GM19328 (cell line): ENCODE measurements at regions not wholly inside any gene's neighbourhood (a gene's known extent, or its start where the extent isn't known, plus 50 kb on each side); places are given as distances from the start of the nearest gene placed in this dataset.

Source experiments
- ATAC-seq: cut with Tn5 transposase; IDR thresholded peaks from one replicate; pipeline ENCODE4 v1.9.1; 2021; ENCODE audit warnings: mild to moderate bottlenecking, moderate library complexity; ENCODE audit not compliant: unreplicated experiment

DNA sequence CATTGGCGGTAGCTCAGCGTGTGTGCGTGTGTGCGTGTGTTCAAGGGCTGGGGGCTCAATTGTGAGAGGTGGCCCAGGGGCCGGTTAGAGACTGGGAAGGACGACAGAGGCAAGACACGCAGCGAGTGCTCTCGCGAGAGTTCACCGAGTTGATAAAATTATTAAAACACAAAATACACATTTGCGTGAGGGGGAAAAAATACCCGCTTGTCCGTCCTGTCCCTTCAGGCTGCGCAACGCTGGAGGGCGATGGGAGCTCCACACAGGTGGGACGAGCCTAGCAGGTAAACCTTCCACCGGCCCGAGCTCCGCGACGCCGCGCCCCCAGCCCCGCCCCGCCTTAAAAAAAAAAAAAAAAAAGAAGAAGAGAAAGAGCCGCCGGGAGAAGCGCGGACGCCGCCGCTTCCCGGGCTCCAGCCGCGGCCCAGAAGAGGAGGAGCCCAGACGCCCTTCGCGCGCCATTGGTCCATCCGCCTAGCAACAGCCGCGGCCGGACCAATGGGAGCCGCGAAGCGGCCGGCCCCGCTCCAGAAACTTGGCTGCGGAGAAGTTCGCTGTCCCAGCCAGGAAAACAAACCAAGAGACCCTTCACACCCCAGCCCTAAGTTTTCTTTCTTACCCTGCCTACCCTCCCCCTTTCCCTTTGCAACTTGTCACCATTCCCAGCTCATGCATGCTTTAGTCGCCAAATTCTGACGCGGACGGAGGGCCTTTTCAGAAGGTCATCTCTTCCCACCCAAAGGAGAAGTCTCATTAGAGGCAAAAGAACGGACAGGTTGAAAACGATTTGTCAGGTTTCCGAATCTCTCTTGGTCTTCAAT lies 169.9 kb upstream of the MAF start:
- peak; percentile 98 for ATAC-seq

DNA sequence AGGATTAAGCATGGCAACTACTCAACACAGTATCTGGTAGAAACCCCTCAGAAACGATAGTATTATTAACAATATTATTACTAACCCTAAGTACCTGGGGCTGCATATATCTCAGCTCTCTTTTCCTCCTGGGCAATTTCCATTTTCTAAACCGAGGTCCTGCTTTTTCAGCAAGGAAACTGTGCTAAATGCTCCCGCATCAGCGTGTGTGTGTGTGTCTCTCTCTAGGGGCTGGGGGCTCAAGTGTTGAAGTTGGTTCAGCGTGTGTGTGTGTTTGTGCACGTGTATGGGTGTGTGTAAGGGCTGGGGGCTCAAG lies 169.3 kb upstream of the MAF start:
- no peak for ATAC-seq

DNA sequence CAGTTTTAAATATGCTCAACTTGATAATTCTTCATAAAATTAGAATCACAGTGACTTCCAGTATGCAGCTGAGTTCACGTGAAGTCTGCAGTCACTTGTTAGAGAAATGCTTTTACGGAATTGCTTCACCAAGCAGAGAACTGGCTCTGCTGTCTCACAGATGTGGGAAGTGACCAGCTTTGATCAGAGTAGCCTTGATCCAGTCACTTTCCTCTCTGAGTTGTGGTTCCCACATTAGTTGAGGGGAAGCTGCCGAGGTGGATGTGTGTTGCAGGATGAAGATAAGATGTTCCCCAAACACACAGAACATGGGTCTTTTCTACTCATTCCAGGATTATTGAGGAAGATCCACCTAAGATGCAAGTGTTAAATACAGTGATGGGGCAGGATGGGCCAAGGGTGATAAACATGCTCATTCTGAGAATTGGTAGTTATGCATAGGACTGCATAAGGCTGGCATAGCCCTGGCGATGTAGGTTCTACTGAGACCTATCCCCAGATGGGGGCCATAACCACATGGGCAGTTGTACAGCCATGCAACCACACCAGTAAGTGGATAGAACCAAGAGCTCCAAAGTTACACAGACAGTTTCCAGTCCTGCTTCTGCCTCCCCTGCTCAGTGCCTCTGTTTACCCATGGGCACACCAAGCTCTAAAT lies 168.9 kb upstream of the MAF start:
- ATAC-seq, result no peak

DNA sequence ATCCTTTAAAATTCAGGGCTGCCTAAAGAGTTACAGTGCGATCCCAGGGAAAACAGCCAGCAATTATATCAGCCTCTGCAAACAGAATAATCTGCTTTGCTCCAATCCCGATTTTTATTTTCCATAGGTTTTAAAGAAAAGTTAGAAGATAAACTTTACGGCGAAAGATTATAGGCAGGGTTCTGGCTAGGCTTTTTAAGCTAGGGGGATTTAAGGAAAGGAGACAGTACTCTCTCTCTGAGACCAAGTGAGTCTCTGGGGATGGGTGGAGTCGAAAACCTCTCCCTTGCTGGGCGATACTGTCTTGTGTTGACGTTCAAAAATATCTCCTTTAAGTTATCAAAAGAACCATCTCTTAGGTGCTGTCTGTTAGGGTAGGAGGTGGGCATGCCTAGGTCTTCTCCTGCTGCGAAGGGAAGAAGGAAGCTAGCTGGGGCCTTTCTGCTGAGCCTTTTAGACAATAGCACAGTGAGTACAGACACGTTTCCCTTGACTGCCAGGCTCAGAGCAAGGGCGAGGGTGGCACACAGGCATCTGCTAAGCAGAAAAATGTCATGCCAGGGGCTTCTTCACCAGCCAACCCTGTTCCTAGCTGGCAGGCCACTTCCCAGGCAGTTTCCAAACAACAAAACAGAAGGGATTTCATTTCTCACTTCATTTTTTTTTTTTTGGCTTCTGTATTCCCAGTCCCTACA lies 167.9 kb upstream of the MAF start:
- ATAC-seq, result no peak

DNA sequence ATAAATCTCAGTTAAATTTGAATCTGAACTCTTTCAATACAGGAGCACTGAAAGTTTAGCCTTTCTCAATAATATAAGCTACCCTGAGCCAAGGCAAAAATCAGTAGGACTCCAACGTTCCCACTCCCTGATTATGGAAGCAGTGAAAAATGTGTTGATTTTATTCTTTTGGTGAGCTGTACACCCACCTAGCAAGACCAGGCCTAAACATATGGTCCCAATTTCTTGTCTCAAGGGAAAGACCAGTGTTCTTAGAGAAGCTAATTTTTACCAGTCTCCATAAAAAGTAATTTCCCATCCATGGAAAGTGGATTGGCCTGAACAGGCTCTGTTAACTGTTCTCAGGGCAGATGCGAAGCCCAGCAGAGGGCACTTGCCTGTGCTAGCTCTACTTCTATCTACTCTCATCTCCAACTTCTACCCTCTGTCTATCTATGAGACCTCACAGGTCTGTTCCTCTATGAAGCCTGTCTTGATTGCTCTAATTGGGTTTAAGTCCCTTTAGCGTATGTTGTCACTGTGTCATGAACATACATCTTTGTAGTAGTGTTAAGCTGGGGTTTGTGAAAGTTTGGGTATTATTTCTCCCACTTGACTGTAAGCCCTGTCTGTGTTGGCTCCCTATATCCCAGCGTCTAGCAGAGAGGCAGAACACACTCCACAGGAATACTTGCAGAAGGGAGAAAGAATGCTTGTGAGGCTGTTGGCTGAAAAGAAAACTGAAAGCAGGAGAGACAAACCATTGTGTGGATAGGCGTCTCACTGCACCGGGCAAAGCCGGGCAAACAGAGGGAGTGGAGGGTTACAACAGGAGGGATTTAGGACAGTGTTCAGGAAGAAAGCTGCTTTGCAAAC lies 167.1 kb upstream of the MAF start:
- no peak for ATAC-seq

DNA sequence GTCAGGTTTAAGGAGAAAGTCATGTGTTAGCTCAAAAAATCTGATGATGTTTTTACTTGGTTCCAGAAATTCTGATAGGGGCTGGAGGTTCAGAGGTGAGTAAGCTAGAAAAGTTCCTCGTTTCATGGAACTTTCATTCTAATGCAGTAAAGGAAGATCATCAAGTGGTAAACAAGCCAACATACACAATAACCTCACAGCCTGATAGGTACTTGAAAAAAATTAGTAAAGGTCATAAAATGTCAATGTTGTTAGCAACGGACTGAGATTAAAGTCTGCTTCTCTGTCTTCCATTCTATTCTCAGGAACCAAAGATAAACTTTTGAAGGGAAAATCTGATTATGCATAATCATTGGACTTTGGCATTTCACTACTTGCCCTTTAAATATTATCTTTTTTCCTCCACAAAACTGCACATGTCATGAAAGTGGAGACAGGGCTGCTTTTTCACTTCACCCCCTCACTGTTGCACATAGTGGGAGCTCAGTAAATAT lies 165.4 kb upstream of the MAF start:
- no peak for ATAC-seq

DNA sequence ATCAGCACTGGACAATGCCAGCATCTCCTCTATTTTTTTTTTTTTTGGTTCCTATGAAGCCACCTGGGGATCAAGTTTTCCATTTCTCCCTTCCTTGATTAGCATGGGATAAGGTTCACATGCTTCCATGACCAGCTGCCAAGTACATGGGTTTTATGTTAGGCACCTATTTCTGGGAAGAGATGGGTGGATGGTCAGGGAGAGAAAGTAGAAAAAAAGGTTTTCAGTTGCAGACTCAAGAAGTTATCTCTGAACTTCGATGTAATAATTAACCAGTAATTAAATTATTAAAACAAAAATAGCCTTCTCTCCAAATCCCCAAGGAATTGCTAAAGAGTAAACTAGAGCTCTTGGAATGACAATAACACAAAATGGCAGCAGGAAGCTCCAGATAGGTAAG lies 164.9 kb upstream of the MAF start:
- no peak for ATAC-seq

DNA sequence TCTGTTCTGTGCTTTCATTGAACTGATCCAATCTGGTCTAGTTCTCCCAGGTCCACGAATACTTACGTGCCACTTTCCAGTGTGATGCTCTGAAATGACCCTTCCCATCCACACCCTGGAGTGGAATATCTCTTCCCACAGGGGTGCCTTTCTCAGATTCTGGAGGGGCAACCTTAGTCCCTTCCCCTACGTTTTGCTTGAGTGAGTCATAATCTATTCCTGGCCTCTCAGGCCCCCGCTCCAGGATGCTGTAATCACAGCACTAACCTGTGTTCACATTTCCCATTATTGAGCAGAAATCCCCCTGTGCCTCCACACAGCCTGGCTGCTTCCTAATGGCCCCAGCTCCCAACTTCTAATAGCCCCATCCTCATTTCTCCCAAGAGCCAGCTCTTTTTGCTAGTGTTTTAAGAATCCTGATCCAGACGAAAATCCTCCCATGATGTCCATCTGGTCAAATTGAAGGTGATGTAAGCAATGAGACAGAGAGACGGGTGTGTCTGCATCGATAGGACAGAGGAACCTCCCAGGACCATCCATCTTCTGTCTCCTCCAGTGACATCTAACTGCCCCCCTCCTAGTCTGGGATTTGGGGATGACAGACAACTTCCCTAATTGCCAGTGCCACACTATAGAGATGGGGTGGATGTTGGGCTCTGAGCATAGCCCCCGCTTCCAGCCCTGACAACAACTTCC lies 164.0 kb upstream of the MAF start:
- ATAC-seq, result no peak

DNA sequence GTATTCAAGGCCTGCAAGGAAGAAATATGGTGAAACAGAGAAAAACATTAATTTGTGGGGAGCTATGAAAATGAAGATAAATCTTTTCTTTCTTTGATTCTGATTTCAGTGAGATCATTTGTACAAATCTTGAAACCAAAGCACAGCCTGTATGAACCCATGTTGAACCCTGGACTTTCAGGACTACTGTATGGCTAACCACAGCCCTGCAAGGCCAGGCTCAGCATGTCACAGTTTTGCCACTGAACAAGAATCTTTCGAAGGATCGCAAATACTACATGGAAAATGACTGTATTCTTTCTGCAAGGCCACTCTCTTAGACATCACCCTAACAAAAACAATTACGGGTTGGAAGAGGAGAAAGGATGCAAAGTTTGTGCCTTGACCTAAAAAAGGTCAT lies 161.7 kb upstream of the MAF start:
- ATAC-seq, result no peak

DNA sequence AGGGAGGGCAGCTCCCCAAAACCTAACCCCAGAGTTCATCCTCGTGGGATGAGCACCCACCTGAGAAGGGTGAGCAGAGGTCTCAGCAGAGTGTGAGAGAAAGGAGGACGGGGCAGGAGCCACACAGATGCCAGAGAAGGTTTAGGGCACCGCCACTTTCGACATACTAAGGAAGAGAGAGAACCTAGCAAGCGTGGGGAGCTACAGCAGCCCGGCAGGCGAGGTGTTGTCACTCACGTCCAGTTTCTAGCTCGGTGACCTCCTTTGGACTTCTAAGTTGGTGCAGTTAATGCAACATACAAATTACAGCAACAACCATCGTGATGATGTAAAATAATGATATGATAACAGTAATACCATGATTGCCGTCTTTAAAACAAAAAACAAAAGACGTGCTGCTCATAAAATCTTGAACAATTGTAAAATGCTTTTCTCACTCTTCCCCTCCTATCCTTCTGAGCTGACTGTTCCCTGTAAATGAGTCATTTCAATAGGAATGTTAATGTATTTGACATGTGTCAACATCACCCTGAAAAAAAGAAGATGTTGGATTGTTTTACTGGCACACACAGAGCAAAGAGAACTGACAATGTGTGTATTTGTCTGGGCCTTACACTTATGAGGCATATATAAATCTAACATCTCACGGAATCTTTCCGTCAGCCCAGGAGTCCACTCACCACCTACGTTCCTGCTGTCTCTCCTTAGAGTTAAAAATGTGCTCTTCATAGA lies 158.2 kb upstream of the MAF start:
- ATAC-seq, result no peak

DNA sequence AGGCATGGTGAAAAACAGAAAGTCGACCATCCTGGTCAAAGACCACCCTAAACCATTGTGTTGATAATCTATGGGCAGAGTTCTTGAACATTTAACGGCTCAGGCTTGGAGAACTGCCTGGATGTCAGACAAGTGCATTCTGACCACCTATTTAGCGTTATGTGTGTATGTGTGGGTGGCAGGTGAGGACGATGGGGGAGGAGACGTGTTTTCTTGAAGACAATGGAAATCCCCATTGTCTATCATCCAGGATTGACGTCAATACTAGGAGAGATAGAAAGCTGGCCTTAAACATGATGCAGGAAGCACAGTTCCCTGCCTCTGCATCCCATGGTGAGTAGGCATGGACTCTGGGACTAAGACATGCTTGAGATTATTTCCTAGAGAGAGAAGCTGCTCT lies 157.4 kb upstream of the MAF start:
- no peak for ATAC-seq

DNA sequence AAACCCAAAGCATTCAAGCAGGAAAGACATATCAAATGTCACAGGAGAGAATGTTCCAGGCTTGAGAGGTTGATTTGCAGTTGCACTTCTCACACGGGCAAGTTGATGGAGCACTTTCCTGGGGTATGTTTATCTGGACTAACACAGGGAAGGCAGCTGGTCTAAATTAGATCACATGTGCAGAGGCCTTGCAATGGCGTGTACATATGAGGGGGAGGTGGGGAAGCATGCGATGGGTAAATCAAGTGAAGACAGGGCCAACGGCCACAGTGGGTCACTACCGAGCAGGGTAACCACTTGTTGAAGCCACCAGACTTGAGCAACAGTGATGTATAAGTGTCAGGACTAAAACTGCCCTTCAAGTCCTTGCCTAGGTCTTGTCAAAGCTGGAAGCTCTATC lies 156.6 kb upstream of the MAF start:
- no peak for ATAC-seq

DNA sequence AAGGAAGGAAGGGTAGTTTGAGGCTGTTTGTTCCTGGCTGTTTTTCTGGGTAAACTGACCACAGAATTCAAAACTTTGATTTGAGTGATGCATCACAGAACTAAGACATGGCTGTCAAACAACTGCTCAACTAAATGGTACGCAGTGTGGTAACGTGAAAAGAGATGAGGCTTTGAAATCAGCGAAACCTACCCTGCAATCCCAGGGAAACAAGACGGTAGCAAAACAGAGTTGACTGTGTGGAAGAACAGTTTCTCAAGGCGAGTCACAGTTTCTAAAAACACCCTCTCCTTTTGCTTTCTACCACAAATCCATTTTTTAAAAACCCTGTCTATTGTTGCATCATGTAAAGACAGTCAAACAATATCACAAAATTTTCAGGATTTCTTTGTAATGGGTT lies 156.0 kb upstream of the MAF start:
- no peak for ATAC-seq

DNA sequence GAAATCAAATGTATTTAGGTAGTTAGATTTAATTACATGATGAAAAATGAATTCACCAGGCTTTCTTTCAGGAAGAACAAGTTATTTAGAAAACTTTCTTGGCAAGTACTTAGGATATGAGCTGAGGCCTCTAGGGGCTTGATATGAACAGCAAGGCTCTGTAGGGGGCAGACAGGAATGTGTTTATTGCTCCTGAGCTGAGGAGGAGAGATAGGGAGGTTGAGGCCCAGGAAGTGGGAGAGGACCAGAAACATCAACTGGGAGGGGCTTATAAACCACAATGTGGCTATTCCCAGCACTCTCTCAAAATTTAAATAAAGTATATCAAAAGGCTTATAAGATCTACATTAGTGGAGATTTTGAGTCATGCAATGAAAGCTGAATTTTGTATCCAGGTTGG lies 154.0 kb upstream of the MAF start:
- no peak for ATAC-seq

DNA sequence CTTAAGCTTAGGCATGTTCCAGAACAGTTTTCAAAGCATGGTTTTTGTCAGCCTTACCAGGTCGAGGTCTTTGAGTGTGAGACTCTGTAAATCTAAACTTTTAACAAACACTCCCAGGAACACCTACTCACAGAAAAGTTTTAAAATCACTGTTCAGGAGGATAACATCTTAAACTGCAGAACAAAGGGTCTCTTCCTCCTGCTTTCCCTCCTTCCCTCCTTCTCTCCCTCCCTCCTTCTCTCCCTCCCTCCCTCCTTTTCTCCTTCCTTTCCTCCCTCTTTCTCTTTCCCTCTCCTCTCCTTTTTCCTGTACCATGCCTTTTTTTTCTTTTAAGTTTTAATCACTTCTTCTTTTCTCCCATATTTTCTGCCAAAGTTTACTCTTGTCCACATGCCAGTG lies 153.5 kb upstream of the MAF start:
- no peak for ATAC-seq

DNA sequence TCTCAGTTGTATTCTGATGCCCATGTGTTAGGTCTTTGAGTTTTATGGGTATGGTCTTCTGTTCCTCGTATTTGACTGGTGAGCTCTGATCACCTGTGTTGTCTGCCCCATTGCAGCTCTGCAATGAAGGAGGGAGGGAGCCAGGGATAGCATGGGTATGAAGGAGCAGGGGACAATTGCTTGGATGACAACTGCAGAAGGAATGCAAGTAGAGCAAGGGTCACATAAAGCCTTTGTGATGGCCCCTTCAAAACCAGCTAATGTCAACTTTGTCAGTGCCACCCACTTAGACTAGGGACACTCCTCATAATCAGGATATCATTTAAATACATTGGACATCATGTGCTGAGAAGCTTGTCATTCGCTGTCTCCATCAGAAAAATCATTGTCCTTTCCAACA lies 152.7 kb upstream of the MAF start:
- ATAC-seq, result no peak

DNA sequence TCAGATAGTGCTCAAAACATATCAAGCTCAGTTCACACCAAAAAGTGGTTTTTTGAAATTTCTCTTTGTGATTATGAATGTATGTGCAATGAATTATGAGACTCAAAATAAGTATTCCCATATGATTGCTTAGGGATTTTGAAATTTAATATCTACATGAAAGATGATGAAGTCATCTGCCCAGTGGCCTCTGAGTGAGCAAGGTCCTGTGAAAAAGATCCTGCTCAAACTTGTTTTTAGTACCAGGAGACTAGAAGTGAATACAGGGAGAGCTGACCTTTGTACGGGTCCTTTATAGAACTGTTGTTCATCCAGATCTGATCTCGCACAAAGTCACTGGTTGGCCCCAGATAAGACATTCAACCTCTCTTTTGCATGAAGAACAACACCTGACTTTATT lies 151.9 kb upstream of the MAF start:
- ATAC-seq, result no peak

DNA sequence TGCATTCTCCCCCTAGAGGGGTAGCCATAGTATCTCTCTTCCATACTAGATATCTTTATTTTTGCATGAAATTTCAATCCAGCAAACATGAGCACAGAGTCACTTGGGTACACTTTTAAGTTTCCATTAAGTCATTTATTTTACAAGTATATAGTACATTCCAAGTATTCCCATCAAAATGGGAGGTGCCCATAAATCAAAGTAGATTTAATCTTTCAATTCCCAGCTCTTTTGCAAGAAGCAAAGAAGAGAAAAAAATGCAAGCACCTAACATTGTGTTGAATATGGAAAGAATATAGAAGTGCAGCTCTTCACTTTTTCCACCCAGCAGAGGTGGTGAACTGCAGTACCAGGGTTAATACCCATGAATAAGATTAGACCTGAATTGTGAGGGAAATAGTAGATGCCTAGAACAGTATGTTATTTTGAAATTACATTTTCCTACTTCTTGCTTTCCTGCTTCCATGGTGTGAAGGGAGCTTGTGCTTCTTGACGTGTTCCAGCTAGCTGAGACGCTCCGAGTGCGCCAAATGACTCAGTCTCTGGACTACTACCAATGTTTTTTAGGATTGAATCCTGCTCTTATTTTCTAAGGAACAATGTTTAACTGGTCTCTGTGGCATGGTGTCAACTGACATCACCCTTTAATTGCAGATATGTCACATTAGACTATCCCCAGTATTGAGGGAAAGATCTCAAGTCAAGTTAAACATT lies 151.1 kb upstream of the MAF start:
- no peak for ATAC-seq

DNA sequence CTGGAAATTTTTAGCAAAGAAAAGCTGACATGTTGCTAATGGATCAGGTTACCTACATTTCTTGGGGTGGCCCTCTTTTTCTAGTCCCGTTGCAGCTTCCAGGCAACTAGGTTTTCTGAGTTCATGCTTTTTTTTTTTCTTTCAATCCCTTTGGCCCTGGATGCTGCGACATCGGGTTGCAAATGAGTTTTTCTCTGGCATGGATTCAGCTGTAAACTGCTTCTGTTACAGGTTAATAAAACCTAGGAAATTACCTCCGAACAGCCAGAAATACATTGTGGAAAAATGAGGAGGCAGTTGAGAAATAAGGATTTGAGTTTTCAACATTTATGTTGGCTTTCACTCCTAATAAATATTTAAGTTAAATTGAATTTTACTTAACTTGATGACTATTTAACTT lies 149.8 kb upstream of the MAF start:
- no peak for ATAC-seq
